GM08714 (cell line): ENCODE measurements at regions not wholly inside any gene's neighbourhood (a gene's known extent, or its start where the extent isn't known, plus 50 kb on each side); places are given as distances from the start of the nearest gene placed in this dataset.

Experiments used
- H3K4me3 ChIP-seq: fragments of 200-500 bp; sonication (Bioruptor generic); 2 replicates; pipeline ENCODE4 v1.5.1; 2014; ENCODE audit warnings: mild to moderate bottlenecking, low read length, inconsistent platforms
- ZNF274 ChIP-seq: IDR thresholded peaks from 2 replicates; pipeline ENCODE4 v1.6.1; 2012; ENCODE audit warnings: mild to moderate bottlenecking, low read depth, low read length

GRCh38 chrX:131734621-131735020, 190.7 kb downstream of the OR13H1 start:
- no peak overlapping the region for H3K4me3 ChIP-seq
- no peak for TF ChIP-seq ZNF274

- H3K4me3 ChIP-seq, result no peak overlapping the region; the same call in 1 of the 2 replicates
- TF ChIP-seq ZNF274, result no peak
These were observed 191.3 kb downstream of the OR13H1 start for GRCh38 chrX:131735127-131735526.

- TF ChIP-seq ZNF274, result no peak
- H3K4me3 ChIP-seq, result no peak overlapping the region
These were observed 195.9 kb downstream of the OR13H1 start for GRCh38 chrX:131739823-131740222.

- peak overlapping the region; percentile 58; the same call in 1 of the 2 replicates for H3K4me3 ChIP-seq
- no peak for TF ChIP-seq ZNF274
These were observed 197.3 kb downstream of the OR13H1 start for GRCh38 chrX:131741103-131741581.

GRCh38 chrX:131745942-131746489, 202.1 kb downstream of the OR13H1 start:
- H3K4me3 ChIP-seq, result no peak overlapping the region; the same call in 1 of the 2 replicates
- TF ChIP-seq ZNF274, result no peak

- TF ChIP-seq ZNF274, result no peak
- peak overlapping the region; percentile 73 for H3K4me3 ChIP-seq
These were observed 202.7 kb downstream of the OR13H1 start for GRCh38 chrX:131746491-131746968.

- peak overlapping the region; percentile 73 for H3K4me3 ChIP-seq
- no peak for TF ChIP-seq ZNF274
These were observed 203.3 kb downstream of the OR13H1 start for GRCh38 chrX:131747173-131747572.

GRCh38 chrX:131752493-131753198, 208.8 kb downstream of the OR13H1 start:
- H3K4me3 ChIP-seq, result peak overlapping the region; percentile 55; the same call in 1 of the 2 replicates
- TF ChIP-seq ZNF274, result no peak

- no peak for TF ChIP-seq ZNF274
- peak overlapping the region; percentile 48; the same call in 1 of the 2 replicates for H3K4me3 ChIP-seq
These were observed 218.9 kb downstream of the OR13H1 start for GRCh38 chrX:131762802-131763234.

- no peak for TF ChIP-seq ZNF274
- H3K4me3 ChIP-seq, result peak overlapping the region; percentile 72
These were observed 219.8 kb downstream of the OR13H1 start for GRCh38 chrX:131763674-131764073.

- no peak for TF ChIP-seq ZNF274
- peak overlapping the region; percentile 72 for H3K4me3 ChIP-seq
These were observed 220.3 kb downstream of the OR13H1 start for GRCh38 chrX:131764216-131764615.

GRCh38 chrX:131778269-131779218, 234.7 kb downstream of the OR13H1 start:
- no peak for TF ChIP-seq ZNF274
- H3K4me3 ChIP-seq, result peak overlapping the region; percentile 63; the same call in 1 of the 2 replicates

- TF ChIP-seq ZNF274, result no peak
- H3K4me3 ChIP-seq, result peak overlapping the region; percentile 63; the same call in 1 of the 2 replicates
These were observed 235.4 kb downstream of the OR13H1 start for GRCh38 chrX:131779306-131779705.

- no peak overlapping the region for H3K4me3 ChIP-seq
- no peak for TF ChIP-seq ZNF274
These were observed 235.9 kb downstream of the OR13H1 start for GRCh38 chrX:131779741-131780140.

GRCh38 chrX:131782646-131783045, 238.8 kb downstream of the OR13H1 start:
- TF ChIP-seq ZNF274, result no peak
- no peak overlapping the region for H3K4me3 ChIP-seq
